Common myeloid progenitor, CD34-positive (primary cell): ENCODE measurements at regions not wholly inside any gene's neighbourhood (a gene's known extent, or its start where the extent isn't known, plus 50 kb on each side); places are given as distances from the start of the nearest gene placed in this dataset.

Experiments
- CTCF ChIA-PET: fragments of 350-600 bp; sonication (Branson Sonifier 250); formaldehyde crosslinking; loops from one replicate; lab custom pipeline; 2021; ENCODE audit warnings: antibody characterized with exemption; lab: Charles Lee
- POLR2A ChIA-PET: fragments of 350-600 bp; sonication (Branson Sonifier 250); formaldehyde crosslinking; loops from one replicate; lab custom pipeline; 2021; ENCODE audit warnings: antibody characterized with exemption; lab: Charles Lee
- DNase-seq, 3 donors: peaks; one replicate each; pipeline versions ENCODE4 v3.0.0 to v3.0.0-alpha.2; 2013
- H3K27ac ChIP-seq, 2 experiments: 1 replicate in 1 of 2; 2 replicates in 1 of 2; pipeline ENCODE4 v1.7.0; 2013; ENCODE audit warnings: inconsistent platforms in 2 of 2, low read length in 2 of 2, mild to moderate bottlenecking in 2 of 2, low read depth in 1 of 2, moderate library complexity in 1 of 2; ENCODE audit not compliant: severe bottlenecking in 2 of 2, insufficient read depth in 1 of 2, poor library complexity in 1 of 2
- H3K27me3 ChIP-seq, 5 experiments: replicated peaks in 2 of 5; 1 replicate in 3 of 5; 2 replicates in 2 of 5; pipeline versions ENCODE4 v1.6.1 to v1.7.0; 2013; ENCODE audit warnings: low read length in 4 of 5, mild to moderate bottlenecking in 2 of 5, moderate library complexity in 2 of 5, inconsistent platforms in 1 of 5; ENCODE audit not compliant: insufficient read depth in 5 of 5, control insufficient read depth in 4 of 5
- H3K36me3 ChIP-seq, 4 experiments: 1 replicate in 2 of 4; 2 replicates in 2 of 4; pipeline versions ENCODE4 v1.6.1 to v1.7.0; 2013; ENCODE audit warnings: low read length in 3 of 4, control low read depth in 1 of 4, mild to moderate bottlenecking in 1 of 4; ENCODE audit not compliant: control insufficient read depth in 4 of 4, insufficient read depth in 4 of 4
- H3K4me1 ChIP-seq, 4 experiments: 1 replicate in 3 of 4; 2 replicates in 1 of 4; pipeline versions ENCODE4 v1.6.1 to v1.7.1; 2013; ENCODE audit warnings: low read length in 3 of 4, mild to moderate bottlenecking in 3 of 4, control low read depth in 1 of 4, inconsistent platforms in 1 of 4, moderate library complexity in 1 of 4; ENCODE audit not compliant: control insufficient read depth in 4 of 4, insufficient read depth in 4 of 4; ENCODE audit errors: control extremely low read depth in 1 of 4
- H3K4me3 ChIP-seq, 7 experiments: 1 replicate in 4 of 7; 2 replicates in 3 of 7; pipeline versions ENCODE4 v1.5.1 to v1.7.0; 2013; ENCODE audit warnings: mild to moderate bottlenecking in 7 of 7, low read length in 6 of 7, moderate library complexity in 6 of 7, inconsistent platforms in 2 of 7, low read depth in 2 of 7, control low read depth in 1 of 7; ENCODE audit not compliant: insufficient read depth in 4 of 7, control insufficient read depth in 1 of 7; ENCODE audit errors: extremely low read depth in 1 of 7
- H3K9me3 ChIP-seq, 5 experiments: 1 replicate in 4 of 5; 2 replicates in 1 of 5; pipeline versions ENCODE4 v1.6.1 to v1.7.1; 2013; ENCODE audit warnings: low read length in 4 of 5, mild to moderate bottlenecking in 2 of 5, inconsistent platforms in 1 of 5, low read depth in 1 of 5, moderate library complexity in 1 of 5; ENCODE audit not compliant: control insufficient read depth in 4 of 5, insufficient read depth in 2 of 5; ENCODE audit errors: control extremely low read depth in 1 of 5
- WGBS: methylation state at CpG from one replicate; pipeline ENCODE4 v1.1.5; 2013; ENCODE audit not compliant: insufficient coverage; 5-methylcytosine and 5-hydroxymethylcytosine counted together

DNA sequence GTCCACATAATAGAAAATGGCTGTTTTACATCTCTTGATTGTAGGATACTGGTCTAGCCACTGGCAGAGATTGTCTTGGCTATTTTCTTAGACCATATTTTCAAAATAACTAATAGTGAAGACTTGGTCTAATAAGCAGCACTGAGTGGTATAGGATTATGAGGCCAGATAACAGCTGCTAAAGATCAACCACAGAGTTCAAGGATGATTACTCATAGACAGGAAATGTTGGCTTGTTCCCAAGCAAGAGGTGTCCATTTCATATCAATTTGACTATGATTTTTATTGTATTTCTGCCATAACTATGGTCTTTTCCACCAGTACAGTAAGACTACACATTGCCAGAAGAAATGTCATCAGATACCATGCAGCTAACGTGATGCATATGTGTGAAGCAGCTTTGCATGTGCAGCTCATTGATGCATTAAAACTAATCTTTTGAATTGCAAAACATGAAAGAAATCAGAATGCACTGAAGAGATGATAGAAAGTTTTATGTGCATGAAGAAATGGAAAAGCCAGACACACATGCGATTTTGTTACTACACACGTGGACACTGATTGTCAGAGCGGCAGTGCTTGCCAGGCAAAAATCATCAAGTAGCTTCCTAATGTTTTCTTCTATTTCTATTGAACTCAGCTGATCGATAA, 693.3 kb downstream of the CDH11 start:
- Histone ChIP-seq H3K4me3 (no peak overlapping the region), H3K27ac (no peak overlapping the region), H3K27me3 (no peaks in the 10 kb centered on the region), H3K9me3 (no peaks in the 10 kb centered on the region), H3K4me1 (no peaks in the 10 kb centered on the region), H3K36me3 (no peaks in the 10 kb centered on the region)
- ChIA-PET CTCF (no interaction called here), POLR2A (no interaction called here)
- no peak for DNase-seq
- 89% methylated on average over 3 of the region's 5 CpGs for WGBS

DNA sequence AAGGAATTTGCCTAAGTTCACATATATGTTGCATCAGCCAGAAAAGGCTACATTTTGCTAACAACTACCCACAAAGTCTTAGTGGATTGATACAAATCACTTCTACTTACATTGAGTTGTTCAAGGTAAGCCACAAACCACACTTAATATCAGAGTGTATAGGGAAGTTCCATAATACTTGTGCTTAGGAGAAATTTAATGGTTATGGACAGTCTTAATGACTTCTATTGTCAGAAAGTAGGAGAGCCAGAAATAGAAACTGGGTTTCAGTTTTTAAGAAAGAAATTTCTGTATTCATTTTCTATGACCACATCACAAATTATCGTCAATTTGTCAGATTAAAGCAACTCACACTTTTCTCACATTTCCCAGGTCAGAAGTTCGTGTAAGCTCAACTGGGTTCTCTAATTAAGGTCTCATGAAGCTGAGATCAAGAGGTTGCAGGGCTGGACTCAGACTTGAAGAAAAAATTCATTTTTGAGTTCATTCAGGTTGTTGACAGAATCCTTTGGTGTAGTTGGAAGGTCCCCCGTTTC, 695.7 kb downstream of the CDH11 start:
- no peak for DNase-seq
- 95% methylated on average over 3 of the region's 3 CpGs for WGBS
- no peak overlapping the region for H3K27ac ChIP-seq
- no peaks in the 10 kb centered on the region for H3K4me1 ChIP-seq
- ChIA-PET CTCF (no interaction called here), POLR2A (no interaction called here)
- no peak overlapping the region for H3K4me3 ChIP-seq
- H3K9me3 ChIP-seq = no peaks in the 10 kb centered on the region
- H3K27me3 ChIP-seq = no peaks in the 10 kb centered on the region
- no peaks in the 10 kb centered on the region for H3K36me3 ChIP-seq

DNA sequence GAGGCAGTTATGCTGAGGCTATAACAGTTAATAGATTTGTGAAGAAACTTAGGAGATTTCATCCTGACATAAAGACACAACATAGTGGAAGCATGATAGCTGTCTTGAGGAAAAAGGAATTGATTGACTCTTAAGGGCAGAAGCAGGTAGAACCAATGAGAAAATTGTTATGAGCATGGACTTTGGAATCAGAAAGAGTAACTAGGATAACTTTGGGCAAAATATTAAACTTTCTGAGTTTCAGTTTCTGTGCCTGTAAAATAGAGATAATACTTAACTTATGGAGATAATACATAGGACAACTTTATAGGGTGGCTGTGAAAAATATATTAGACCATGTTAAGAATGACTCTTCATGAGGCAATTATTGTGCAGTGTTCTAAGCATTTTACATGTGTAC, 696.5 kb downstream of the CDH11 start:
- no peak overlapping the region for H3K27ac ChIP-seq
- no peaks in the 10 kb centered on the region for H3K36me3 ChIP-seq
- ChIA-PET POLR2A (no interaction called here), CTCF (no interaction called here)
- no peaks in the 10 kb centered on the region for H3K4me1 ChIP-seq
- H3K4me3 ChIP-seq = no peak overlapping the region
- H3K27me3 ChIP-seq = no peaks in the 10 kb centered on the region
- no peaks in the 10 kb centered on the region for H3K9me3 ChIP-seq
- no peak for DNase-seq

DNA sequence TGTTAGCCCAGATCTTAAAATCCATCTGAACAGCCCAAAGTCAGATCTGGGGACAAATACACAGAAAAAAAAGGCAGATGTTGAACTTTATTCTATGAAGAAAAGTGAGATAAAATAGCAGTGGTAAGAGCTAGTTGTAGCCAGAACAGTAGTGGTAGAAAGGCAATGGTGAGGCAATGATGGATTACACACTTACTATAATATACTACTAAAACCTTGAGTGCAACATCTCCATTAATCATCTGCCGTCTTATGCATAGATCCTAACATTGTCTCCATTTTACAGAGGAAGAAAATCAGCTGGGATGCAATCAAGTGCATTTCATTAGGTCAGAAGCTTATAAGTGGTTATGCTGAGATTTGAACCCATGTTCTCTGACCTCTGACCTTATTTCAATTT, 699.6 kb downstream of the CDH11 start:
- no peaks in the 10 kb centered on the region for H3K9me3 ChIP-seq
- no peak for DNase-seq
- WGBS = no CpG with 5 or more reads among the region's 1 CpG
- no peaks in the 10 kb centered on the region for H3K27me3 ChIP-seq
- no peaks in the 10 kb centered on the region for H3K4me1 ChIP-seq
- H3K27ac ChIP-seq = no peak overlapping the region
- no peaks in the 10 kb centered on the region for H3K36me3 ChIP-seq
- POLR2A ChIA-PET = no interaction called here
- CTCF ChIA-PET = no interaction called here
- H3K4me3 ChIP-seq = no peak overlapping the region

DNA sequence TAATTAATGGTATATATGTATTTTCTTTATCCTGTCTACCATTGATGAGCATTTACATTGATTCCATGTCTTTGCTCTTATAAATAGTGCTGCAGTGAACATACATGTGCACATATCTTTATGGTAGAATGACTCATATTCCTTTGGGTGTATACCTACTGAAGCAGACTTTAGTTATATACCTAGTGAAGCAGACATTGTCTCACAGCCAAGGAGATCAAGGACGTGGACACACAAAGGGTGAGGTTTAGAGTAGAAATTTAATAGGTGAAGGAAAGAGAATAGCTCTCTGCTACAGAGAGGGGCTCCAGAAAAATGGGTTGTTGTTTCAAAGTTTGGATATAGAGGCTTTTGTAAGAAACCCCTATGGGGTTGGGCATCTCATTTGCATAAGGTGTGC, 700.3 kb downstream of the CDH11 start:
- no peak overlapping the region for H3K4me3 ChIP-seq
- no peak overlapping the region for H3K27ac ChIP-seq
- H3K27me3 ChIP-seq = no peaks in the 10 kb centered on the region
- no peaks in the 10 kb centered on the region for H3K4me1 ChIP-seq
- no peaks in the 10 kb centered on the region for H3K36me3 ChIP-seq
- ChIA-PET CTCF (no interaction called here), POLR2A (no interaction called here)
- no peaks in the 10 kb centered on the region for H3K9me3 ChIP-seq
- WGBS = 100% methylated on average over 1 of the region's 1 CpG
- no peak for DNase-seq

DNA sequence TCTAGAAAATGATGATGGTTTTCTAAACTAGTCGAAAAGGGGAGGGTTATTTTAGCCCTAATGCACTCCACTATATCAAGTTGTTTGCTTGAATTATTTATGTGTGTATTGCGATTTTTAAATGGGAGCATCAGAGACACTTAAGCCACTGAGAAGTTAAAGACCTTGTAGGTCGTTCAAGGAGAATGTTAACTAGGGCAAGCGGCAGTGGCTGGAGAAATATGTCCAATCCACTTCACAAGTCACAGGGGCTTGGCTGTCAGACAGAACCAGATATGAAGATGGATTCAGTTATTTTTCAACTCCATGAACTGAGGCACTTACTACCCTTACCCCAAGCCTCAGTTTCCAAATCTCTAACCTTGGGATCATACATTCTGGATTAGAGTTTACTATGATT, 702.0 kb downstream of the CDH11 start:
- no peak for DNase-seq
- 89% methylated on average over 4 of the region's 4 CpGs for WGBS
- POLR2A ChIA-PET = no interaction called here

DNA sequence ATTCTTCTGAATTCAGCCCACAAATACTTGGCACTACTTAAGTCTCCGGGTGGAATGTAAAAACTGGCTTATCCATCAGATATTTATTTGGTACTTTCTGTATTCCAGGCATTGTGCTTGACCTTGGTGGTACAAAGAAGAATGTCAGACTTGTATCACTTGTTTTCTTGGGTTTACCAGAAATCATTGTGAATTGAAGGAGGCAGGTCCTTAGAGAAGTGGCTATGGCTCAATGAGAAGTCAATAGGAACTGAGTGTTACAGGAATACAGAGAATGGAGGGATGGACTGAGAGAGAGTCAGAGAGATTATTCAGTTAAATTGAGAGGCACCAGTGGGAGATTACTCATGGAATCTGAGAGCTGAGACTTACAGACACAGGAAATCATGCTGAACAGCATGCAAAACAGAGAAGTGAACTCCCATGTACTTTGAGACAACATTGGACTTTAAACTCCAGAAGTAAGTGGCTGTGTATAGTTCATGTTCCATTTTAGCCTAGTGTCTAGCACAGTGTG, 704.1 kb downstream of the CDH11 start:
- Histone ChIP-seq H3K4me3 (no peak overlapping the region), H3K27me3 (no peaks in the 10 kb centered on the region), H3K27ac (no peak overlapping the region), H3K9me3 (no peaks in the 10 kb centered on the region), H3K36me3 (no peaks in the 10 kb centered on the region), H3K4me1 (no peaks in the 10 kb centered on the region)
- POLR2A ChIA-PET = no interaction called here
- CTCF ChIA-PET = no interaction called here
- no CpG with 5 or more reads among the region's 1 CpG for WGBS
- no peak for DNase-seq

More for the DNA sequence above, 702.0 kb downstream of the CDH11 start:
- no peaks in the 10 kb centered on the region for H3K27me3 ChIP-seq
- no peaks in the 10 kb centered on the region for H3K36me3 ChIP-seq
- CTCF ChIA-PET = no interaction called here
- no peak overlapping the region for H3K4me3 ChIP-seq
- no peak overlapping the region for H3K27ac ChIP-seq
- no peaks in the 10 kb centered on the region for H3K4me1 ChIP-seq
- no peaks in the 10 kb centered on the region for H3K9me3 ChIP-seq
